ENCODE measurements at regions not wholly inside any gene's neighbourhood (a gene's known extent, or its start where the extent isn't known, plus 50 kb on each side); places are given as distances from the start of the nearest gene placed in this dataset.

DNA sequence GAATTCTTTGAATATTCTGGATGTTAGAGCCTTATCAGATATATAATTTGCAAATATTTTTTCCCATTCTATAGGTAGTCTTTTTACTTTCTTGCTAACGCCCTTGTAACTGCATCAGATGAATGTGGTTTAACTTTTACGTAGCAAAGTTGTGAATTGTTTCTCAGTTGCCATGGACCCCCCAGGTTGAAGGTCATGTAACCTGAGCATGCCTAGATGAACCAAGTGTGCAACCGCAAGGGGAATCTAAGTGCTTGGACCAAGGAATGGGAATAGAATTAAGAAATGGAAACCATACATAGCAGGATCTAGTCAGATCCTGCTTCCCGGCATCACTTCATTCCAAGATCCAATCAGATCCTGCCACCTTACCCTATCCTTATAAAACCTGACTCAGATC lies 65.1 kb upstream of the TNP1 start:
- Histone ChIP-seq H3K9me3 (ENCODE audit: control insufficient read depth, low read depth, low read length) (no peaks in the 10 kb centered on the region), H3K9ac (ENCODE audit: control insufficient read depth, extremely low read depth, insufficient read depth, low read length) (no peak overlapping the region), H3K4me1 (ENCODE audit: control insufficient read depth, extremely low read depth, insufficient read depth, low read length) (no peaks in the 10 kb centered on the region), H2AFZ (ENCODE audit: control insufficient read depth, low read length) (no peak overlapping the region), H3K27me3 (ENCODE audit: control insufficient read depth, extremely low read depth, insufficient read depth, low read length) (peaks cover 3% of the 10 kb centered on the region), H3K36me3 (ENCODE audit: control insufficient read depth in 2 of 2, extremely low read depth in 1 of 2, insufficient read depth in 2 of 2, low read length in 2 of 2) (no peaks in the 10 kb centered on the region), H3K4me3 (ENCODE audit: control insufficient read depth in 2 of 3, extremely low read depth in 1 of 3, insufficient read depth in 2 of 3, low read depth in 1 of 3, low read length in 3 of 3) (no peak overlapping the region), H3K4me2 (ENCODE audit: control insufficient read depth, extremely low read depth, insufficient read depth, low read depth, low read length) (no peak overlapping the region), H3K9me1 (ENCODE audit: control insufficient read depth, extremely low read depth, insufficient read depth, low read length) (no peaks in the 10 kb centered on the region), H3K79me2 (ENCODE audit: control insufficient read depth, insufficient read depth, low read length) (no peaks in the 10 kb centered on the region), H4K20me1 (ENCODE audit: control insufficient read depth, extremely low read depth, insufficient read depth, low read length) (no peaks in the 10 kb centered on the region), H3K27ac (ENCODE audit: control insufficient read depth, insufficient read depth, low read length) (no peak overlapping the region)
- DNase-seq (ENCODE audit: low read depth, low spot score): no peak
- TF ChIP-seq, protein P1, sequence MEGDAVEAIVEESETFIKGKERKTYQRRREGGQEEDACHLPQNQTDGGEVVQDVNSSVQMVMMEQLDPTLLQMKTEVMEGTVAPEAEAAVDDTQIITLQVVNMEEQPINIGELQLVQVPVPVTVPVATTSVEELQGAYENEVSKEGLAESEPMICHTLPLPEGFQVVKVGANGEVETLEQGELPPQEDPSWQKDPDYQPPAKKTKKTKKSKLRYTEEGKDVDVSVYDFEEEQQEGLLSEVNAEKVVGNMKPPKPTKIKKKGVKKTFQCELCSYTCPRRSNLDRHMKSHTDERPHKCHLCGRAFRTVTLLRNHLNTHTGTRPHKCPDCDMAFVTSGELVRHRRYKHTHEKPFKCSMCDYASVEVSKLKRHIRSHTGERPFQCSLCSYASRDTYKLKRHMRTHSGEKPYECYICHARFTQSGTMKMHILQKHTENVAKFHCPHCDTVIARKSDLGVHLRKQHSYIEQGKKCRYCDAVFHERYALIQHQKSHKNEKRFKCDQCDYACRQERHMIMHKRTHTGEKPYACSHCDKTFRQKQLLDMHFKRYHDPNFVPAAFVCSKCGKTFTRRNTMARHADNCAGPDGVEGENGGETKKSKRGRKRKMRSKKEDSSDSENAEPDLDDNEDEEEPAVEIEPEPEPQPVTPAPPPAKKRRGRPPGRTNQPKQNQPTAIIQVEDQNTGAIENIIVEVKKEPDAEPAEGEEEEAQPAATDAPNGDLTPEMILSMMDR (optimal IDR thresholded peaks at IDR 0.05 in 1 of 3, IDR thresholded peaks at IDR 0.05 in 1 of 3, conservative IDR thresholded peaks at IDR 0.05 in 1 of 3; ENCODE audit: extremely low read depth in 1 of 3, insufficient read depth in 2 of 3, low read length in 3 of 3): no peak
- no peak for TF ChIP-seq EZH2 (IDR thresholded peaks at IDR 0.05; ENCODE audit: low read length)
- FAIRE-seq: no peak
- dilution Hi-C loops (cut with MboI; ENCODE audit: extremely low pct_ligation_motif_present, low sequenced_read_pairs): no loop called here

DNA sequence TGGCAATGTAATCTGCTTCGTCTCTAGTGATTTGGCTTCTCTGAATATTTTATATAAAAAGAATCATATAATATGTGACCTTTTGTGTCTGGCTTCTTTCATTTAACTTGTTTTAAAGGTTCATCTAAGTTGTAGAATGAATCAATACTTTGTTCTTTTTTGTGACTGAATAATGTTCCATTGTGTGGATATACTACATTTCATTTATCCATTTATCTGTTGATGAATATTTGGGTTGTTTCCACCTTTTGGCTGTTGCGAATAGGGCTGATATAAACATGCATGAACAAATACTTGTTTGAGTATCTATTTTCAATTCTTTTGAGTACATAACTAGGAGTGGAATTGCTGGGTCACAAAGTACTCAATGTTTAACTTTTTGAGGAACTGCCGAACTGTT lies 63.8 kb upstream of the TNP1 start:
- dilution Hi-C loops (cut with MboI; ENCODE audit: extremely low pct_ligation_motif_present, low sequenced_read_pairs): no loop called here

More for the DNA sequence above, 63.8 kb upstream of the TNP1 start:
- H3K27me3 ChIP-seq (ENCODE audit: control insufficient read depth, extremely low read depth, insufficient read depth, low read length): peaks cover 3% of the 10 kb centered on the region
- H3K27ac ChIP-seq (ENCODE audit: control insufficient read depth, insufficient read depth, low read length): no peak overlapping the region
- no peaks in the 10 kb centered on the region for H3K36me3 ChIP-seq (ENCODE audit: control insufficient read depth in 2 of 2, extremely low read depth in 1 of 2, insufficient read depth in 2 of 2, low read length in 2 of 2)
- no peak overlapping the region for H2AFZ ChIP-seq (ENCODE audit: control insufficient read depth, low read length)
- H3K4me3 ChIP-seq (ENCODE audit: control insufficient read depth in 2 of 3, extremely low read depth in 1 of 3, insufficient read depth in 2 of 3, low read depth in 1 of 3, low read length in 3 of 3): no peak overlapping the region
- no peak overlapping the region for H3K9ac ChIP-seq (ENCODE audit: control insufficient read depth, extremely low read depth, insufficient read depth, low read length)
- H3K79me2 ChIP-seq (ENCODE audit: control insufficient read depth, insufficient read depth, low read length): no peaks in the 10 kb centered on the region
- H3K4me2 ChIP-seq (ENCODE audit: control insufficient read depth, extremely low read depth, insufficient read depth, low read depth, low read length): no peak overlapping the region
- no peaks in the 10 kb centered on the region for H3K4me1 ChIP-seq (ENCODE audit: control insufficient read depth, extremely low read depth, insufficient read depth, low read length)
- DNase-seq (ENCODE audit: low read depth, low spot score) (no peak), FAIRE-seq (no peak)
- H4K20me1 ChIP-seq (ENCODE audit: control insufficient read depth, extremely low read depth, insufficient read depth, low read length): no peaks in the 10 kb centered on the region
- TF ChIP-seq, protein P1 (optimal IDR thresholded peaks at IDR 0.05 in 1 of 3, IDR thresholded peaks at IDR 0.05 in 1 of 3, conservative IDR thresholded peaks at IDR 0.05 in 1 of 3; ENCODE audit: extremely low read depth in 1 of 3, insufficient read depth in 2 of 3, low read length in 3 of 3): no peak
- no peak for TF ChIP-seq EZH2 (IDR thresholded peaks at IDR 0.05; ENCODE audit: low read length)
- no peaks in the 10 kb centered on the region for H3K9me1 ChIP-seq (ENCODE audit: control insufficient read depth, extremely low read depth, insufficient read depth, low read length)
- H3K9me3 ChIP-seq (ENCODE audit: control insufficient read depth, low read depth, low read length): no peaks in the 10 kb centered on the region

Measured in keratinocyte (primary cell).